GM23338 (cell line): ENCODE measurements at regions not wholly inside any gene's neighbourhood (a gene's known extent, or its start where the extent isn't known, plus 50 kb on each side); places are given as distances from the start of the nearest gene placed in this dataset.

Experiments
- ATAC-seq: fragments of 200-7000 bp; cut with Tn5 transposase; 3 replicates; pipeline ENCODE4 v1.9.1; 2020
- DNase-seq: peaks from one replicate; pipeline ENCODE4 v3.0.0-alpha.2; 2015; ENCODE audit warnings: low spot score
- H2AFZ ChIP-seq: fragments of 200-600 bp; sonication (generic); 2 replicates; pipeline ENCODE4 v1.8.0; 2016; ENCODE audit warnings: antibody characterized with exemption, mild to moderate bottlenecking, moderate library complexity
- H3F3A ChIP-seq: fragments of 200-600 bp; sonication (generic); replicated peaks from 2 replicates; pipeline ENCODE4 v1.8.0; 2017; ENCODE audit warnings: antibody characterized with exemption, mixed run types, low read depth
- H3K27ac ChIP-seq: fragments of 200-600 bp; sonication (generic); 2 replicates; pipeline ENCODE4 v1.6.1; 2016; ENCODE audit warnings: low read depth
- H3K27me3 ChIP-seq: fragments of 200-600 bp; sonication (generic); 2 replicates; pipeline ENCODE4 v1.8.0; 2016; ENCODE audit warnings: mild to moderate bottlenecking, mixed run types, moderate library complexity; ENCODE audit not compliant: insufficient read depth
- H3K36me3 ChIP-seq: fragments of 200-600 bp; sonication (generic); 2 replicates; pipeline ENCODE4 v1.8.0; 2016; ENCODE audit warnings: mild to moderate bottlenecking; ENCODE audit not compliant: insufficient read depth
- H3K4me1 ChIP-seq: fragments of 200-600 bp; sonication (generic); 2 replicates; pipeline ENCODE4 v1.8.0; 2016; ENCODE audit warnings: mild to moderate bottlenecking, moderate library complexity; ENCODE audit not compliant: insufficient read depth
- H3K4me2 ChIP-seq: fragments of 200-600 bp; sonication (generic); 2 replicates; pipeline ENCODE4 v1.7.1; 2017; ENCODE audit warnings: mixed run types
- H3K4me3 ChIP-seq: fragments of 200-600 bp; sonication (generic); 2 replicates; pipeline ENCODE4 v1.6.1; 2016; ENCODE audit warnings: mixed run types
- H3K79me2 ChIP-seq: fragments of 200-600 bp; sonication (generic); replicated peaks from 2 replicates; pipeline ENCODE4 v1.8.0; 2017; ENCODE audit warnings: mild to moderate bottlenecking; ENCODE audit not compliant: insufficient read depth
- H3K9me2 ChIP-seq: fragments of 200-600 bp; sonication (generic); 2 replicates; pipeline ENCODE4 v1.8.0; 2017; ENCODE audit not compliant: insufficient read depth
- H4K20me1 ChIP-seq: fragments of 200-600 bp; sonication (generic); replicated peaks from 2 replicates; pipeline ENCODE4 v1.8.0; 2017; ENCODE audit warnings: mild to moderate bottlenecking; ENCODE audit not compliant: insufficient read depth
- H3K27ac Mint-ChIP-seq: 2 replicates; pipeline ENCODE4 v1.8.0; 2020; ENCODE audit warnings: inconsistent platforms, mild to moderate bottlenecking, moderate library complexity, mixed read lengths
- H3K27me3 Mint-ChIP-seq: 3 replicates; pipeline ENCODE4 v1.8.0; 2022; ENCODE audit warnings: low read depth, mild to moderate bottlenecking, moderate library complexity, mixed read lengths, inconsistent platforms; ENCODE audit not compliant: insufficient read depth, poor library complexity
- H3K36me3 Mint-ChIP-seq: 3 replicates; pipeline ENCODE4 v1.8.0; 2021; ENCODE audit warnings: low read depth, mild to moderate bottlenecking, inconsistent platforms, moderate library complexity, mixed read lengths
- H3K4me1 Mint-ChIP-seq: 3 replicates; pipeline ENCODE4 v1.8.0; 2020; ENCODE audit warnings: mild to moderate bottlenecking, inconsistent platforms, mixed read lengths
- H3K4me3 Mint-ChIP-seq: 3 replicates; pipeline ENCODE4 v1.8.0; 2021; ENCODE audit warnings: moderate library complexity, mild to moderate bottlenecking, inconsistent platforms, mixed read lengths
- H3K9me3 Mint-ChIP-seq: 3 replicates; pipeline ENCODE4 v1.8.0; 2020; ENCODE audit warnings: moderate library complexity, mild to moderate bottlenecking, inconsistent platforms, mixed read lengths
- CREB1 ChIP-seq: fragments of 250-450 bp; sonication (Bioruptor Pico); IDR thresholded peaks from 2 replicates; pipeline ENCODE4 v1.5.0; 2020; ENCODE audit warnings: low read depth, mild to moderate bottlenecking, moderate library complexity
- EZH2 ChIP-seq: fragments of 200-600 bp; sonication (generic); IDR thresholded peaks from one replicate; pipeline ENCODE4 v1.8.0; 2017; ENCODE audit warnings: antibody characterized with exemption, mild to moderate bottlenecking, low read depth; ENCODE audit not compliant: unreplicated experiment
- EZH2phosphoT487 ChIP-seq: fragments of 200-600 bp; sonication (generic); IDR thresholded peaks from one replicate; pipeline ENCODE4 v1.8.1; 2018; ENCODE audit warnings: antibody characterized with exemption; ENCODE audit not compliant: unreplicated experiment
- JUNB ChIP-seq: IDR thresholded peaks from one replicate; pipeline ENCODE4 v1.6.1; 2016; ENCODE audit warnings: antibody characterized with exemption; ENCODE audit not compliant: unreplicated experiment
- NANOG ChIP-seq: IDR thresholded peaks from 2 replicates; pipeline ENCODE4 v1.6.1; 2016; ENCODE audit warnings: antibody characterized with exemption, borderline replicate concordance
- POLR2AphosphoS5 ChIP-seq: IDR thresholded peaks from 2 replicates; pipeline ENCODE4 v1.6.1; 2016; ENCODE audit warnings: antibody characterized with exemption, low read depth
- STAT1 ChIP-seq: IDR thresholded peaks from one replicate; pipeline ENCODE4 v1.6.1; 2016; ENCODE audit warnings: antibody characterized with exemption; ENCODE audit not compliant: unreplicated experiment
- ZNF114 ChIP-seq: fragments of 250-450 bp; sonication (Bioruptor Pico); IDR thresholded peaks from 2 replicates; pipeline ENCODE4 v1.5.0; 2020; ENCODE audit warnings: mild to moderate bottlenecking, moderate library complexity
- ZNF331 ChIP-seq: fragments of 250-450 bp; sonication (Bioruptor Pico); IDR thresholded peaks from 2 replicates; pipeline ENCODE4 v1.5.0; 2020; ENCODE audit warnings: low read depth, mild to moderate bottlenecking, moderate library complexity
- ZNF462 ChIP-seq: fragments of 250-450 bp; sonication (Bioruptor Pico); IDR thresholded peaks from 2 replicates; pipeline ENCODE4 v1.5.0; 2020; ENCODE audit warnings: mild to moderate bottlenecking, moderate library complexity
- TF ChIP-seq, protein P1 (sequence below): IDR thresholded peaks from 2 replicates; pipeline ENCODE4 v1.6.1; 2016; ENCODE audit warnings: antibody characterized with exemption
- TF ChIP-seq, protein P2 (sequence below), 2 experiments: fragments of 200-600 bp in 1 of 2; sonication (generic) in 1 of 2; conservative IDR thresholded peaks; 2 replicates each; pipeline versions ENCODE4 v1.5.1 to v1.6.1; 2016 to 2017; ENCODE audit warnings: antibody characterized with exemption in 2 of 2, low read depth in 2 of 2, mild to moderate bottlenecking in 2 of 2, moderate library complexity in 1 of 2

GRCh38 chr20:60295214-60295613, 337.0 kb downstream of the CDH26 start:
- no peaks in the 10 kb centered on the region for H3K36me3 ChIP-seq
- no peak overlapping the region for H3K4me3 Mint-ChIP-seq
- peaks cover 8% of the 10 kb centered on the region for H3K27me3 Mint-ChIP-seq
- H3K27ac Mint-ChIP-seq: no peak overlapping the region
- ATAC-seq (no peak), DNase-seq (no peak)
- H3F3A ChIP-seq: no peaks in the 10 kb centered on the region
- H3K27ac ChIP-seq: no peak overlapping the region
- no peaks in the 10 kb centered on the region for H3K27me3 ChIP-seq
- no peaks in the 10 kb centered on the region for H3K4me1 ChIP-seq
- H4K20me1 ChIP-seq: no peaks in the 10 kb centered on the region
- no peaks in the 10 kb centered on the region for H3K9me2 ChIP-seq
- peaks cover 43% of the 10 kb centered on the region for H3K9me3 Mint-ChIP-seq
- H3K4me1 Mint-ChIP-seq: no peaks in the 10 kb centered on the region; the same call in 2 of the 3 replicates
- H3K36me3 Mint-ChIP-seq: peaks cover 11% of the 10 kb centered on the region; the same call in 1 of the 3 replicates
- H3K79me2 ChIP-seq: no peaks in the 10 kb centered on the region
- H2AFZ ChIP-seq: no peak overlapping the region
- no peak overlapping the region for H3K4me2 ChIP-seq
- TF ChIP-seq, protein P1, sequence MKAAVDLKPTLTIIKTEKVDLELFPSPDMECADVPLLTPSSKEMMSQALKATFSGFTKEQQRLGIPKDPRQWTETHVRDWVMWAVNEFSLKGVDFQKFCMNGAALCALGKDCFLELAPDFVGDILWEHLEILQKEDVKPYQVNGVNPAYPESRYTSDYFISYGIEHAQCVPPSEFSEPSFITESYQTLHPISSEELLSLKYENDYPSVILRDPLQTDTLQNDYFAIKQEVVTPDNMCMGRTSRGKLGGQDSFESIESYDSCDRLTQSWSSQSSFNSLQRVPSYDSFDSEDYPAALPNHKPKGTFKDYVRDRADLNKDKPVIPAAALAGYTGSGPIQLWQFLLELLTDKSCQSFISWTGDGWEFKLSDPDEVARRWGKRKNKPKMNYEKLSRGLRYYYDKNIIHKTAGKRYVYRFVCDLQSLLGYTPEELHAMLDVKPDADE: no peak
- no peak for TF ChIP-seq POLR2AphosphoS5
- no peak for TF ChIP-seq NANOG
- no peak for TF ChIP-seq STAT1
- TF ChIP-seq JUNB: no peak
- TF ChIP-seq EZH2: no peak
- TF ChIP-seq ZNF462 (CRISPR knock-in tag): no peak
- TF ChIP-seq ZNF114 (CRISPR knock-in tag): no peak
- TF ChIP-seq CREB1: no peak
- TF ChIP-seq ZNF331 (CRISPR knock-in tag): no peak
- no peak for TF ChIP-seq EZH2phosphoT487
- TF ChIP-seq, protein P2, sequence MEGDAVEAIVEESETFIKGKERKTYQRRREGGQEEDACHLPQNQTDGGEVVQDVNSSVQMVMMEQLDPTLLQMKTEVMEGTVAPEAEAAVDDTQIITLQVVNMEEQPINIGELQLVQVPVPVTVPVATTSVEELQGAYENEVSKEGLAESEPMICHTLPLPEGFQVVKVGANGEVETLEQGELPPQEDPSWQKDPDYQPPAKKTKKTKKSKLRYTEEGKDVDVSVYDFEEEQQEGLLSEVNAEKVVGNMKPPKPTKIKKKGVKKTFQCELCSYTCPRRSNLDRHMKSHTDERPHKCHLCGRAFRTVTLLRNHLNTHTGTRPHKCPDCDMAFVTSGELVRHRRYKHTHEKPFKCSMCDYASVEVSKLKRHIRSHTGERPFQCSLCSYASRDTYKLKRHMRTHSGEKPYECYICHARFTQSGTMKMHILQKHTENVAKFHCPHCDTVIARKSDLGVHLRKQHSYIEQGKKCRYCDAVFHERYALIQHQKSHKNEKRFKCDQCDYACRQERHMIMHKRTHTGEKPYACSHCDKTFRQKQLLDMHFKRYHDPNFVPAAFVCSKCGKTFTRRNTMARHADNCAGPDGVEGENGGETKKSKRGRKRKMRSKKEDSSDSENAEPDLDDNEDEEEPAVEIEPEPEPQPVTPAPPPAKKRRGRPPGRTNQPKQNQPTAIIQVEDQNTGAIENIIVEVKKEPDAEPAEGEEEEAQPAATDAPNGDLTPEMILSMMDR (conservative IDR thresholded peaks at IDR 0.05; ENCODE audit: low read depth in 2 of 2): no peak
- no peak overlapping the region for H3K4me3 ChIP-seq
